ENCODE measurements at regions not wholly inside any gene's neighbourhood (a gene's known extent, or its start where the extent isn't known, plus 50 kb on each side); places are given as distances from the start of the nearest gene placed in this dataset.
"Not testable (repeated sequence)": the region's sequence is repeated elsewhere in the genome, so short reads cannot be mapped to it uniquely, and the experiment has no call there.

GRCh38 chr10:51014680-51015389 is 59.5 kb upstream of the PRKG1 start:
- H3K4me3 ChIP-seq (ENCODE audit: low read length): no peak overlapping the region
- TF ChIP-seq, protein P1, sequence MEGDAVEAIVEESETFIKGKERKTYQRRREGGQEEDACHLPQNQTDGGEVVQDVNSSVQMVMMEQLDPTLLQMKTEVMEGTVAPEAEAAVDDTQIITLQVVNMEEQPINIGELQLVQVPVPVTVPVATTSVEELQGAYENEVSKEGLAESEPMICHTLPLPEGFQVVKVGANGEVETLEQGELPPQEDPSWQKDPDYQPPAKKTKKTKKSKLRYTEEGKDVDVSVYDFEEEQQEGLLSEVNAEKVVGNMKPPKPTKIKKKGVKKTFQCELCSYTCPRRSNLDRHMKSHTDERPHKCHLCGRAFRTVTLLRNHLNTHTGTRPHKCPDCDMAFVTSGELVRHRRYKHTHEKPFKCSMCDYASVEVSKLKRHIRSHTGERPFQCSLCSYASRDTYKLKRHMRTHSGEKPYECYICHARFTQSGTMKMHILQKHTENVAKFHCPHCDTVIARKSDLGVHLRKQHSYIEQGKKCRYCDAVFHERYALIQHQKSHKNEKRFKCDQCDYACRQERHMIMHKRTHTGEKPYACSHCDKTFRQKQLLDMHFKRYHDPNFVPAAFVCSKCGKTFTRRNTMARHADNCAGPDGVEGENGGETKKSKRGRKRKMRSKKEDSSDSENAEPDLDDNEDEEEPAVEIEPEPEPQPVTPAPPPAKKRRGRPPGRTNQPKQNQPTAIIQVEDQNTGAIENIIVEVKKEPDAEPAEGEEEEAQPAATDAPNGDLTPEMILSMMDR (IDR thresholded peaks at IDR 0.05; ENCODE audit: insufficient read depth, low read depth, low read length, missing control alignments): no peak
- DNase-seq (ENCODE audit: low read depth): no peak

DNA sequence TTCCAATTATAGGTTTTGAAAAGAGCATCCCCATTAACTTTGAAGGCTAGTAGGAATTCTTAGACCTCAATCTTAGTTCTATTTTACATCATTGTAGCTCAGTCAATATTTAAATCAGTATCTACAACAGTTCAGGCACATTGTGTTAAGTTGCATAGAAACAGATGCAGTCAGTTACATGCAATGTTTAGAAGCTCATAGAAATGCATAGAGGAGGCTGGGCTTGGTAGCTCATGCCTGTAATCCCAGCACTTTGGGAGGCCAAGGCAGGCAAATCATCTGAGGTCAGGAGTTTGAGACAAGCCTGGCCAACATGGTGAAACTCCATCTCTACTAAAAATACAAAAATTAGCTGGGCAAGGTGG is 58.9 kb upstream of the PRKG1 start:
- H3K4me3 ChIP-seq (ENCODE audit: low read length): not testable (repeated sequence)

DNA sequence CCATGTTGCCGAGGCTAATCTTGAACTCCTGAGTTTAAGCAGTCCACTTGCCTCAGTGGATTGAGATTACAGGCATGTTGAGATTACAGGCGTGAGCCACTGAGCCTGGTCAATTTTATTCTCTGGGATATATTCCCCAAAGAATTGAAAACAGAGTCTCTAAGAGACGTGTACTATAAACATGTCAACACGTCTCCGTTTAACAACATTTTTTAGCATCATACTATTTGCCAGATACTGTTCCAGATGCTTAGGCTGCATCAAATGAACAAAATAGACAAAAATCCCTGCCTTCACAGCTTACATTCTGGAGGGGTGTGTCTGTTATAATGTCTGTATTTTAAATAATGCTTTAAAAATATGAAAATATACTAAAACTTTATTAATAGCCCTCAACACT is 54.1 kb upstream of the PRKG1 start:
- DNase-seq (ENCODE audit: low read depth): no peak
- TF ChIP-seq, protein P1 (IDR thresholded peaks at IDR 0.05; ENCODE audit: insufficient read depth, low read depth, low read length, missing control alignments): no peak

More for the DNA sequence above, 58.9 kb upstream of the PRKG1 start:
- DNase-seq (ENCODE audit: low read depth): not testable (repeated sequence)

GRCh38 chr10:51022933-51023585 is 51.2 kb upstream of the PRKG1 start:
- H3K4me3 ChIP-seq (ENCODE audit: low read length): no peak overlapping the region
- TF ChIP-seq, protein P1 (IDR thresholded peaks at IDR 0.05; ENCODE audit: insufficient read depth, low read depth, low read length, missing control alignments): no peak
- no peak for DNase-seq (ENCODE audit: low read depth)

More for the DNA sequence above, 54.1 kb upstream of the PRKG1 start:
- no peak overlapping the region for H3K4me3 ChIP-seq (ENCODE audit: low read length)

DNA sequence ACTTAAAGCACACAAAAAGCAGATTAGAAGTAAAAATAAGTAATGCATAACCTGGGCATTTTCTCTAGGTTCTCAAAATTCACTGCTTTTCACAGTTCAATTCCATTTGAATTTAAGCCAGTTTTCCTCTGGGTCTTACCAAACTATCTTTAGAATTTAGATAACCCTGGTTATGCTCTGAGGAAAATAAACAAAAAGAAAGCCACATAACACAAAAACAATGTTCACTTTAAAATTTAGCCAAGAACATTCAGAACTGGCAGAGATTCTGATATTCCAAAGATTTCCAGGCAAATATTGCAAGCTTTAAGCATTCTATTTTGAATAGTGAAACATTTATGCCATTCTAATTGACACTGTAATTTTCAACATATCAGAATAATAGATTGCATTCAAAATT is 50.7 kb upstream of the PRKG1 start:
- H3K4me3 ChIP-seq (ENCODE audit: low read length): no peak overlapping the region
- TF ChIP-seq, protein P1 (IDR thresholded peaks at IDR 0.05; ENCODE audit: insufficient read depth, low read depth, low read length, missing control alignments): no peak
- no peak for DNase-seq (ENCODE audit: low read depth)

Data from epithelial cell of esophagus (primary cell).